ENCODE measurements at regions not wholly inside any gene's neighbourhood (a gene's known extent, or its start where the extent isn't known, plus 50 kb on each side); places are given as distances from the start of the nearest gene placed in this dataset.

- DNase-seq (ENCODE audit: low spot score) = no peak
Observed at GRCh38 chr14:44297437-44297836, 209.6 kb downstream of the FSCB start.

GRCh38 chr14:44291366-44291915 is 215.6 kb downstream of the FSCB start:
- no peak for DNase-seq (ENCODE audit: low spot score)

- DNase-seq (ENCODE audit: low spot score) = no peak
Observed at GRCh38 chr14:44287858-44288257, 219.2 kb downstream of the FSCB start.

DNA sequence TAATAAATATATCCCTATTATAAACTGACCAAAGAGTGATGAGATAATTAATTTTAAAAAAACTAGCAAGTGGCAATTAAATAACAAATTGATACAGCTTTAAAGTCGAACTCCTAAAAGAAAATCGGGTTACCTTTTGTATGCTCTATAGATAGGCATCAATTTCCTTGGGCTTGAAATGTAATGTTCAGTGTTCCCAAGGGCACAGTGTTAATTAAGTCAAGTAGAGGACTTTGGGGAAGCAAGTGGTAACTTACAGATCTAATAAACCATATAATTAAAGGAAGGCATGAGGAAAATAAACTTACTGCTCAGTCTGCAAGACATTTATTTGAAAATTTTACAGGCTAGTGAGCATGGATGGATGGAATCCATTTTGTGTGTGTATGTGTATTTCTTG is 220.9 kb downstream of the FSCB start:
- no peak for DNase-seq (ENCODE audit: low spot score)

GRCh38 chr14:44283836-44284235 is 223.2 kb downstream of the FSCB start:
- no peak for DNase-seq (ENCODE audit: low spot score)

DNA sequence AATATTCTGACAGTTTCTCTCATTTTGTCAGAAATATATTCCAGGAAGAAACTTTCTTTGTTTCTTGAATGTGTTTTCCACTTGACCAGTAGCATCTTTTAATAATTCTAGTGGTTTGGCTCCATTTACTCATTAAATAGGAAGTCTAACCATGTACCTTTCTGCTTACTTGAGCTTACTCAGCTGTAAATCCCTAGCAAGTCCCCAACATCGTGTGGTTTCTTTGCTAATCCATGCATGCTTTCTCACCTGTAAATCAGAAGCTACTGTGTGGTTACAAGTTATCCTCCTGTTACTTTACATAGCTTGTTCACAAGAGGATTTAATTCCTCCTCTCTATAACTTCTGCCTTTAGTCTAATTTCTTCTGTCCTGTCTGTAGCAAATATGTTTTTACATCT is 227.7 kb downstream of the FSCB start:
- no peak for DNase-seq (ENCODE audit: low spot score)

- no peak for DNase-seq (ENCODE audit: low spot score)
Observed at GRCh38 chr14:44271637-44272036, 235.4 kb downstream of the FSCB start.

DNA sequence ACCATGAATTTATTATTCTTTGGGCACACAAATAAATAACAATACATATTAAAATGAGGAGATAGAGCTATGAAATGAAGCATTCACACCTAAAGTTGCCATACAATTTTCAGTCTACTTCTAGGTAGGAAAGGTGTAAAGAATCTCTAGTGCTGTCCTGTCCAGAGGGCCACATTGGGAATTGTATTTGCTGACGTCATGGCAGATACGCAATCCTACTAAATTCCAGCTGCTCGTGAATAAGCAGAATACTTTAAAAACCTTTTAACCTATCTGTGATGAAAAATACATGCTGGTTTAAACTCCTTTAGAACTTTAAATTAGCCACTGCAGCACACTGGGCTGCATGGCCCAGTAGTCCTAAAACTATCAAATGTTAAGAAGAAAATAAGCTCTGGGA is 236.1 kb downstream of the FSCB start:
- DNase-seq (ENCODE audit: low spot score) = no peak

DNA sequence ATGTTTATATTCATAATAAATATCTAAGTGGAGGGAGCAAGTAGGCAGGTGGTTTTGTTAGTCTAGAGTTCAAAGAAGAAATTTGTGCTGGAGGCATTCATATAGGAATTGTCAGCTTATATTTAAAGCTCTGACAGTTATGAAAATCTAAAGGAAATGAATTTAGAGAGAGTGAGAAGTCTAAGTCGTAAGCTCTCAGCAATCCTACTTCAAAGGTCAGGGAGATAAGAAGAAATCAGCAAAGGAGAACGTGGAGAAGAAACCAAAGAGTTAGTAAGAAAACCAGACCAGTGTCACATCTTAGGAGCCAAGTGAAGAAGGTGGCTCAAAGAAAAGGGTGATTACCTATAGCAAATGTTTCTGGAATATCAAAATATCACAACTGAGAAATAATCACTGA is 241.8 kb downstream of the FSCB start:
- no peak for DNase-seq (ENCODE audit: low spot score)

DNA sequence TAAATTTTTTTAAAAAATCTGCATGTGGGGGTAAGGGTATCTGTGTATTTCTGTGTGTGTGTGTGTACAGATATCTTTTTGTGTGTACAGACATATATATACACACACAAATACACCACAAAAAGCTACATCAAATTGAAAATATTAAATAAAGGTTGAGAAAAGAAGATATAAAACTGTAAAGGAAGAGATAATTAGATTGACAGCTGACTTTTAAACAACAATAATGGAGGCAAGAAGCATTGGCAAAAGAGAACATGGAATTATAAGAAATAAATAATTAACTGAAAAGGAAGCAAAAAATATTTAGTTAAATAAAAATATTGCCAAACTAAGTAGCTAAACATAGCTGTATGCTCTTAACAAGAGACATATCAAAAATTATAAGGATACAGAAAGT is 291.4 kb downstream of the FSCB start:
- no peak for DNase-seq (ENCODE audit: low spot score)

DNA sequence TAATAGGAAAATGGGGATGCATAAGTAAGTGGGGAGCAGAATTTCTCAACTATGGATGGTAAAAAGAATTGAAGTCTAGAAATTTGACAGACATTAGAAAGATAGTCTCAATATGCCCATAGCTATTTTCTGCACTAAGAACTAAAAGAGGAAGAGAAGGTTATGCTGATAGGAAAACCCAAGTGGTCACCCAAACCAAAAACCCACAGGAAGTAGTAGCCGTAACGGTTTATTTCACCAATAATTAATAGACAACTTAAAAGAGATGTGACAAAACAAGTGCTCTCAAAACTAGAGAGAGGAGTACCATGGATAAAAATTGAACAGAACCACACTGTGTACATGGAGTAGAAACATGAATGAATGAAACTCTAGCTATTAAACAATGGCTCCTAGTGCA is 295.4 kb downstream of the FSCB start:
- no peak for DNase-seq (ENCODE audit: low spot score)

- DNase-seq (ENCODE audit: low spot score) = peak; percentile 5
Observed at GRCh38 chr14:44204061-44204835, 302.8 kb downstream of the FSCB start.

GRCh38 chr14:44180975-44181374 is 326.1 kb downstream of the FSCB start:
- DNase-seq (ENCODE audit: low spot score) = no peak

DNA sequence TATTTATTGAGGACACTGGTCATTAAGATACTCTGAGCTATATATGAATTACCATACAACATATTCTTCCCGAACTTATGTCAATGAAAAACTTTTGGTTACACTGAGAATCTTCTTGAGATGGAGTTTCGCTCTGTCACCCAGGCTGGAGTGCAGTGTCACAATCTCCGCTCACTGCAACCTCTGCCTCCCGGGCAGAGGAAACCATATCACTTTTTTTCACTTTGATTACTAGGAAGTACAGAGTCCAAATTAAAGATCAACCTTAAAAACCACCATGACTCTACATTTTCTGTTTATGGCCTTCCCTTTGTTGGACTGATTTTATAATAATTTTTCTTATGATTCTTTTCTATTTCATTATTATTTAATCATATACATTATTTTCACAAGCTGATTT is 336.5 kb downstream of the FSCB start:
- DNase-seq (ENCODE audit: low spot score) = no peak

DNA sequence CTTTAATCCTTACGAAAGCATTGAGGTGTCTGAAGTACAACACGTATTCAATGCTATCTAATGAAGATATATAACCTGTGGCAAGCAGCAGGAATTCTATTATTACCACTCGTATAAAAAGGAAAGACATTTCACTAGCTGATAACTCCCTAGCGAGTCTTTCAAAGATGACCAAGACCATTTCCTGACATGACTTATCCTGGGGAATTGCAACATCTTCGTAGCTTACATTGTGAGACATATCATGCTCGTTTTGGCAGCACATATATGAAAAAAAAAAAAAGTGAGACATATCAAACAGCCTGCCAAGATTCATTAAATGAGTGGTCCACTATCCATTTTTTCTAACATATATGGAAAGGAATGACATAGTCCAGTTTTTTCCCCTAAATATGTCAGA is 337.0 kb downstream of the FSCB start:
- no peak for DNase-seq (ENCODE audit: low spot score)

- no peak for DNase-seq (ENCODE audit: low spot score)
Observed at GRCh38 chr14:44168566-44168965, 338.5 kb downstream of the FSCB start.

- no peak for DNase-seq (ENCODE audit: low spot score)
Observed at GRCh38 chr14:44166611-44167010, 340.5 kb downstream of the FSCB start.

DNA sequence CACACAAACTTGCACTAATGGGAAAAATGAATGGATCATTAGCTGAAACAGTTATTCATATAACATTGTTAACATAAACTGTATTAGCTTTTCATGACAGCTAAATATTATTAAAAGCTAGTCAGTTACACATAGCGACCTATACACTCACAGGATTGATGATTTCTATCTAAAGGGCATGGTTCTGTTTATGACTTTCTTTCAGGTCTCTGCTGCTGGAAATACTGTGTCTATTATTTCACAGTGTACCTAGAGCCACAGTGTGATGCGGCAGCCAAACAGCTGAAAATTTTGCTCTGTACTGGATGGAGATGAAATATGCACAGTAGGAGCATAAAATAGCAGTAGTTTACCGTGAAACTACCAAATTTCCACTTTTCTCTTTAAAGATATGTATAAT is 341.1 kb downstream of the FSCB start:
- DNase-seq (ENCODE audit: low spot score) = no peak

DNA sequence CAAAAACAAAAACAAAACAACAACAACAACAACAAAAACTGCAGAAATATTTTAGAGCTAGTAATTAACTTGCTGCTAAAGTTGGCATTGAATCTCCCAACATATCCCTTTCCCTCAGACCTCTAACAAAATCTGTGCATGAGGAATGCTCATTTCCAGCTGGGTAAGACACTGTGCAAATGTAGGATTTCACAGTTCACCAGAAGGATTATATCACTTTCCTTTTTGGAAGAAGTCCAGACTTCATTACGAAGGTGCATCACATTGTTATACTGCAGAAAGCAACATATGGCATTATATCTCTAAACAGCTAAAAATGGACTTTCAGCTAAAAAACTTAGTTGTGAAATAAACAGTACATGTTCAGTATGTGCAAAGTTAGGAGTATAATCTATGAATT is 341.8 kb downstream of the FSCB start:
- no peak for DNase-seq (ENCODE audit: low spot score)

DNA sequence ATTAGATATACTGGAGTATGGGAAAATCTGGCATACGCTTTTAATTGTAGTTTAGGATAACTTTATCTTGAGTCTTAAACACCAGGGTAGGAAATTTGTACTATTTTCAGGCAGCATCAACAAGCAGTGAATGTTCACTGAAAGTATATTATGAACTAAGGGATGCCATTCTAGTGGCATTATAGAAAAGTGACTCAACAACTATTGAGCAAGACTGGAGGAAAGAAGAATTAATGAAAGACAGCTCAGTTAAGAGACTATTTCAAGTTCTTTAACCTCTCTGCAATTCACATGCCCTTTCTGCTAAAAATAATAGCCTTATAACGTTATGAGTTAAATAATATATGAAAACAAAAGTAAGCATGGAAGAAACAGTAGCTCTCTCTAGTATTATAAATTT is 343.1 kb downstream of the FSCB start:
- no peak for DNase-seq (ENCODE audit: low spot score)

GRCh38 chr14:44162197-44162596 is 344.9 kb downstream of the FSCB start:
- no peak for DNase-seq (ENCODE audit: low spot score)

- no peak for DNase-seq (ENCODE audit: low spot score)
Observed at GRCh38 chr14:44154874-44155273, 352.2 kb downstream of the FSCB start.

DNA sequence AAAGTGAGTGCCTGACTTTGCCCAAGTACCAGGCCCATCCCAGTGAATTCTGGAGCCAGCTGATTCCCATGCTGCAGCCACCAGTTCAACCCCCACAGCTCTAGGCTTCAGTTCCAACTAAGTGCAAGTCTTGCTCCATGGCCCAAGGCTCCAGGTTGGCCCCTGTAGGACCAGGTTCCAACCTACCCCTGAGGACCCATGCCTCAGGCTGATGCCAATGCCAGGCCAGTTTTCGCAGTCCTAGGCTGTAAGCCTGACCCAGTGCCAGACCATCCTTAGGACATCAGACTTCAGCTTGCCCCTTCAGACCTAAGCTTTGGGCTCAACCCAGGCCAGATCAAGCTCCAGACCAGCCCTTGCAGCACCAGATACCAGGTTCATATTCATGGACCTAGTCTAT is 352.6 kb downstream of the FSCB start:
- DNase-seq (ENCODE audit: low spot score) = no peak

DNA sequence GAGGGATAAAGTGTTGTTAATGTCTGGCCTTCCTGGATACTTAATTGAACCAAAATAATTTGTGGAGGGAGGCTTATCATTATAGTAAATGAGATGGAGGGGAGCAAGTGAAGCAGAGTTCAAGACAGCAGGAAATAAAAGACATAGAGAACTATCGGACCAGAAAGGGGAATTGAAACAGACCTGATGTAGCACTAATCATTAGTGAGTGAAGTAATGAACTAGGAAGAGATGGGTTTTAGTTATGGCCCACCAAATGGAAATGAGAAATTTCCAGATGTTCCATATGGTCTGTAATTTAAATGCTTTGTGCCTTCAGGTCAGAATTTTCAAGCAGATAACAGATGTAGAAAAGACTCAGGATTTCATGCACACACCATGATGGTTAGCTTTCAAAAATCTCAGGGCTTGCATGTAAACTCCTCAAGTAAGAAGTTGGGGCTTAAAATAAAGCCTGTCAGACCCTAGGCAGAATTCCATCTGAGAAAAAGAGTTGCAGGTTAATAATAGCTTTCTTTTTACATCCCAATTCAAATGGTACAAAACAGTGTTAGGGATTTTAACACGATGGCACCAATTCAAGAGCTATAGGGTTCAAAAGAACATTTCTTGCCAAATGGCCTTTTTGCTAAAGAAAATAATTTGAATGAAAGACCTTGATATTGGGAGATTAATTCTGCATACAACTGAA is 355.8 kb downstream of the FSCB start:
- DNase-seq (ENCODE audit: low spot score) = no peak
